HG03575 (cell line): ENCODE measurements at regions not wholly inside any gene's neighbourhood (a gene's known extent, or its start where the extent isn't known, plus 50 kb on each side); places are given as distances from the start of the nearest gene placed in this dataset.
A peak's percentile ranks its signal among the peaks of the same experiment; 100 is the strongest.
"Not testable (repeated sequence)": the region's sequence is repeated elsewhere in the genome, so short reads cannot be mapped to it uniquely, and the experiment has no call there.

Experiments used
- ATAC-seq: cut with Tn5 transposase; IDR thresholded peaks from one replicate; pipeline ENCODE4 v1.9.1; 2021; ENCODE audit not compliant: unreplicated experiment, insufficient number of reproducible peaks, low FRiP score; ENCODE audit errors: extremely low read depth

DNA sequence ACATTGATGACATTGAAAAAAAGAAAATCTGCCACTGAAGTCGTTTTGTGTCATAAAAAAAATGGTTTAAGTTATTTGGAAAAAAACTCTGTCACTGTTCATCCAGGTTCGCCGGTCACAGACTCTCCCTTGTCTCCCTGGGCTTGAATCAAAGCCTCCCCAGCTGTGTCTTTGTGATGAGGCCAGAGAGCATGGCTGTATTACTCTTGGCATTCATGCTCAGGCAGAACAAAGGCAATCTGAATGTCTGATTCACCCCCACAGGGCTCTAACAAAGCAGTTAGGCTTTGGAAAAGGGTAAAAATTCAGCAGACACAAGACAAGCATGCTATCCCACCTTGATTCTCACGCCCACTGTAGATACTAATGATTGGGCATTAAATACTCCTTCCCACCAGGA lies 304.3 kb upstream of the PLD5 start:
- no peak for ATAC-seq

- ATAC-seq, result no peak
Measured at GRCh38 chr1:242828199-242828598, 303.7 kb upstream of the PLD5 start.

GRCh38 chr1:242827538-242827937 lies 303.0 kb upstream of the PLD5 start:
- ATAC-seq, result no peak

DNA sequence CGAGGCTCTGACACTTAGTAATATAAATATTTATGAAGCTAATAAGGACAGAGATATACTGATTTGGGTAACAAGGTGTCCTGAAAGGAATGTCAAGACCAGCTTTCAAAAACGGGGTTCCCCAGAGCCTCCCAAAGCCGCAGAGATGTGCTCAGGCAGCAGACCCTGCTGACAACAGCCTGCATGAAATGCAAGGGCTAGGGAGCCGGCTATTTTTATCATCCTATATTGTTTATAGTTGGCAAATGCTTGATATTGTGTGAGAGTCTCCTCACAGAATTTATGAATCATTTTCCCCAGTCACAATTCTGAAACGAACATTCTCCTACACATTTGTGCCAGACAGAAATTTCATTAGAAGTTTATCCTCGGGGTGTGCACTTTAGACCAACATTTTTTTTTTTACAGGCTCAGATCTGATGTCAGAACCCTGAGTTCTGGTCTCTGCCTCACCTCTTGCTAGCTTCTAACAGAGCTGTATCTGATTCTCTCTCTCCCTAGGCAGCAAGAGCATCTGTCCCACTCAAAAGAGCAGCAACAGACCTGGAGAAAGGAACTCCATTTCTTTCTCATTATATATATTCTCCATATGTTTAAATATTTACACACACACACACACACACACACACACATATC lies 302.3 kb upstream of the PLD5 start:
- ATAC-seq, result no peak

- ATAC-seq, result no peak
Measured at GRCh38 chr1:242824435-242824834, 299.9 kb upstream of the PLD5 start.

DNA sequence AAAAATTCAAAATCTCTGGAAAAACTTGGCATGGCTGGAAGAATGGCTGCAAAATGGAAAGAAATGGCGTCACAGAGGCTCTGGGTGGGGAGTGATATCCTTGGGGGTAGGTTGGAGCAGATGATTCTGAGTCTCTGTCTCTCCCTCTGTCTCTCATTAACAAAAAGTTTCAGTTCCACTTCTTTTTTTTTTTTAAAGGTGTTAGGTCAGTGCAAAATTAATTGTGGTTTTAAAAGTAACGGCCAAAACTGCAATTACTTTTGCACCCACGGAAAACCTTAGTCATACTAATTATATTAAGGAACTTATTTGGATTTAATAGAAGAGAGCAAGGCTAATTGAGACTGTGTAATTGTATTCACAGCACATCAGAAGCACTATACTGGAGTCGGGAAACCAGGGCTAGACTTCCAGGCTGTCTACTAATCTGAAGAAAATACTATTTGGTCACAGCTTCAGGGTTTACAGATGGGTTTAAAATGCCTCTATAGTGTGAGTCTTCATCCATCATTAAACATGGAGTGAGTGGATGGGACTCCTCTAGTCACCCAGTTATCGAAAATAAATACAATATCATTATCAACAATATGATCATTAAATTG lies 289.1 kb upstream of the PLD5 start:
- ATAC-seq, result peak; percentile 71

- ATAC-seq, result no peak
Measured at GRCh38 chr1:242811092-242811840, 286.8 kb upstream of the PLD5 start.

GRCh38 chr1:242806324-242806723 lies 281.8 kb upstream of the PLD5 start:
- no peak for ATAC-seq

GRCh38 chr1:242805360-242805759 lies 280.9 kb upstream of the PLD5 start:
- not testable (repeated sequence) for ATAC-seq

- no peak for ATAC-seq
Measured at GRCh38 chr1:242802973-242803372, 278.5 kb upstream of the PLD5 start.

- no peak for ATAC-seq
Measured at GRCh38 chr1:242800521-242800920, 276.0 kb upstream of the PLD5 start.

DNA sequence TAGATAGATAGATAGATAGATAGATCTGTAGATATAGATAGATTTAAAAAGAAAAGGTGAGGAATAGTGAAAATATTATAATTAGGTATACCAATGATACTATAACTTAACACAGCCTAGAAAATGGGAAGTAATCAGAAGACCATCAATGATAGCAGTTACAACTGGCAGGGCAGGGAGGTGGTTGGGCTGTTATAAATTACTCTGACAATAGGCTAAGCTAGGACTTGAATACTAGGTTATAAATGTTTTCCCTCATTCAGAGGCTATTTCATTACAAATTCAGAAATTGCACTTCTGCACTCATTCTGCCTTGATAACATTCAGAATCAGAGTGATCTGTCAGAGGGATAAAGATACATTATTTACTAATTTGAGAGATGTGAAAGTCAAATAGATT lies 273.4 kb upstream of the PLD5 start:
- ATAC-seq, result no peak

DNA sequence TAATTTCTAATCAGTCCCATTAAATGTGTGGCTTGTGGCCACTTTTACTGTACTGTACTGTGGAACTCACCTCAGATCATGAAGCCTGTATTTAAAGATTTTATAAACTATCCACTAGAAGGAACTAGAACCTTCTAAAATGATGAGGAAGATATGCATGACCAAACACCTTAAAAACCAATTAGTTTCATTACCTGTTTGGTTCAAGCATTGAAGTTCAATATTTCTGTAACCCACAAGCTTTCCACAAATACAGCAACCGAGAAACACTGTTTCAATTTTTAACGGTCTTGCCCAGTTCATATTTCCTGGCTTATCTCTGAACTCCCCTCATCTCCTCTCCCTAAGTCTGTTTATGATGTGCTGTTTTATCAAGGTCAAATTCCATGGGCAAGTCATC lies 264.3 kb upstream of the PLD5 start:
- ATAC-seq, result peak; percentile 51

DNA sequence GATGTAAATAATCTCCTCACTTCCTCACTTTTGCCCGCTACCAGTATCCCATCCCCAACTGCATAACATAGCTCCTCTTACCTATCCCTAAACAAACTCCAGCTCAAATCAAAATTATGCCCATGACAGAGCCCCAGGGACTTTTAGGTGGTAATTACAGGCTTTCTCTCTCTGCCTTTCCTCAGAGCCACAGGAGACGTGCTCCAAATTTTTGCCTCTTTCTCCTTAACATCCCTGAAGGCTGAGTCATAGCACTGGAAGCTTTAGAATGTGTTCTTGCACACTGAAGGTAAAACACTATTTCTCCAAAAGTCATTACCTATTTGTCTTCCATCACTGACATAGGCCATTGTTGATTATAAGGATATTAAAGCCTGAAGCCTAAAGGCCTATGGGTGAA lies 263.5 kb upstream of the PLD5 start:
- ATAC-seq, result no peak

GRCh38 chr1:242784807-242785206 lies 260.3 kb upstream of the PLD5 start:
- no peak for ATAC-seq

DNA sequence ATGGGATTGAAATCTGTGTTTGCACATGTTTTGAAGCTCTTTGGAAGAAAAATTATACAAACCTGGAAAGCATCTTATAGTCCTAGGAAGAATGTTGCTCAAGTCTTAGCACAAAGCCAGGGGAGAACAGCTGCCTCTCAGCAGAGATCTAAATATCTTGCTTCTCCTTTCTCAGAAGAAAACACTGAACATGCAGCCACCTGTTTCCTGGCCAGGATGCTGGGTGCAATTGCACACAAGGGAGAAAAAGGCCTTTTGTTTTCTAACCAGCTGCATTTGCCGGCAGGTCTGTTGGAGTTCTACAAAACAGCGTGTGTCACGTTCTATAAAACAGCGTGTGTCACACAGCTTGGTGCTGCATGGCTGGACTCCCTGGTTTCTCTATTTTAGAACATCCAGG lies 259.6 kb upstream of the PLD5 start:
- ATAC-seq, result no peak

DNA sequence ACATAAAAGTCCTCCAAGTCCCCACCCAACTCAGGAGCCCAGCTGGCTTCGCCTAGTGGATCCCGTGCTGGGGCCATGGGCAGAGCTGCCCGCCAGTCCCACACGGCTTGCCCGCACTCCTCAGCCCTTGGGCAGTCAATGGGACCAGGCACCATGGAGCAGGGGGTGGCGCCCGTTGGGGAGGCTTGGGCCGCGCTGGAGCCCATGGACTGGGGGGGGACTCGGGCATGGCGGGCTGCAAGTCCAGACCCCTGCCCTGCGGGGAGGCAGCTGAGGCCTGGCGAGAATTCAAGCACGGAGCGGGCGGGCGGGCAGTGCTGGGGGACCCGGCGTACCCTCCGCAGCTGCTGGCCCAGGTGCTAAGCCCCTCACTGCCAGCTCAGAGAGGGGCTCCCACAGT lies 249.8 kb upstream of the PLD5 start:
- ATAC-seq, result no peak

GRCh38 chr1:242770366-242770765 lies 245.9 kb upstream of the PLD5 start:
- no peak for ATAC-seq

GRCh38 chr1:242764161-242764560 lies 239.7 kb upstream of the PLD5 start:
- ATAC-seq, result no peak

- ATAC-seq, result no peak
Measured at GRCh38 chr1:242761556-242761955, 237.1 kb upstream of the PLD5 start.
